ENCODE measurements at regions not wholly inside any gene's neighbourhood (a gene's known extent, or its start where the extent isn't known, plus 50 kb on each side); places are given as distances from the start of the nearest gene placed in this dataset.

DNA sequence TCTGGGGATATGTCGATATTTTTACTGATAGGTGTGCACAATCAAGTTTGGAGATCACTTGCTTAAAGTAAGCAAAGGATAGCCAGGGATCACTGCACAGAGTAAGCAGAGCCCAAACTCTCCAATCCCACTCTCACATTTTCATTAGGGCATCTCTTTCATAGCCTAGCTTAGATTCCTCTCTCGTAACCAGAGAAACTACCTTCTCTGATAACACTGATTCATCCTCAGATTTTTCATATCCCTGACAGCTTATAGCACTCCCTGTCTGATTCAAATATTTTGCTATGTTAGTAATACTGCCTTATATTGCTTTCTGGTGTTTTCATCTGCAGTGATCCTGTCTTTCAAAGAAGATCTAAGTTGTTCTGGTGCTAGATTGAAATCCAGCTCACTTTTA is 123.7 kb downstream of the CBLL2 start:
- TF ChIP-seq POLR2A (IDR thresholded peaks at IDR 0.05), result no peak
- TF ChIP-seq, protein P1, sequence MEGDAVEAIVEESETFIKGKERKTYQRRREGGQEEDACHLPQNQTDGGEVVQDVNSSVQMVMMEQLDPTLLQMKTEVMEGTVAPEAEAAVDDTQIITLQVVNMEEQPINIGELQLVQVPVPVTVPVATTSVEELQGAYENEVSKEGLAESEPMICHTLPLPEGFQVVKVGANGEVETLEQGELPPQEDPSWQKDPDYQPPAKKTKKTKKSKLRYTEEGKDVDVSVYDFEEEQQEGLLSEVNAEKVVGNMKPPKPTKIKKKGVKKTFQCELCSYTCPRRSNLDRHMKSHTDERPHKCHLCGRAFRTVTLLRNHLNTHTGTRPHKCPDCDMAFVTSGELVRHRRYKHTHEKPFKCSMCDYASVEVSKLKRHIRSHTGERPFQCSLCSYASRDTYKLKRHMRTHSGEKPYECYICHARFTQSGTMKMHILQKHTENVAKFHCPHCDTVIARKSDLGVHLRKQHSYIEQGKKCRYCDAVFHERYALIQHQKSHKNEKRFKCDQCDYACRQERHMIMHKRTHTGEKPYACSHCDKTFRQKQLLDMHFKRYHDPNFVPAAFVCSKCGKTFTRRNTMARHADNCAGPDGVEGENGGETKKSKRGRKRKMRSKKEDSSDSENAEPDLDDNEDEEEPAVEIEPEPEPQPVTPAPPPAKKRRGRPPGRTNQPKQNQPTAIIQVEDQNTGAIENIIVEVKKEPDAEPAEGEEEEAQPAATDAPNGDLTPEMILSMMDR (IDR thresholded peaks at IDR 0.05), result no peak
- Histone ChIP-seq H3K4me3 (no peak overlapping the region), H3K27me3 (no peaks in the 10 kb centered on the region), H3K4me1 (no peaks in the 10 kb centered on the region), H3K36me3 (replicated peaks in 1 of 2; ENCODE audit: insufficient read depth in 1 of 2, low read depth in 2 of 2) (no peaks in the 10 kb centered on the region), H3K9me3 (no peaks in the 10 kb centered on the region), H3K27ac (no peak overlapping the region)
- DNase-seq, result no peak
- WGBS, 2 donors, result 78% methylated on average over 2 of the region's 2 CpGs
- no peak for ATAC-seq
- intact Hi-C loops (cut with DNase I), result no loop called here

DNA sequence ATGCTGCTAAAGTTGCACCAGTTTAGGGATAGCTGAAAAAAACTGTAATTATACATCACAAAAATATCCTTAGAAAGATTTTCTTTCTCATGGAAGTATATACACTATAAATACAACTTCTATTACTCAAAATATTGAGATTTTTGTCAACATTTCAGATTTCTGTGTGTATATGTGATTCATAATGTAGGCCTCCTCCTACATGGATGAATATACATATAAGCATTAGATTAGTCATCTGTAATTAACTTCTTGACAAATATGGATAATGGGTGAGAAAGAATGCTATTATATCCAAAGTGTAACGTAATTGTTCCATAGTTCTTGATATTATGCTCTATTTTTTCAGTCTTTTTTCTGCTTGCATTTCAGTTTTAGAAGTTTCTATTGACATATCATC is 124.9 kb downstream of the CBLL2 start:
- TF ChIP-seq, protein P1 (IDR thresholded peaks at IDR 0.05), result no peak
- TF ChIP-seq POLR2A (IDR thresholded peaks at IDR 0.05), result no peak
- H3K27ac ChIP-seq, result no peak overlapping the region
- H3K27me3 ChIP-seq, result no peaks in the 10 kb centered on the region
- 50 to 52% methylated on average over 1 of the region's 1 CpG for WGBS, 2 donors
- H3K9me3 ChIP-seq, result no peaks in the 10 kb centered on the region
- H3K36me3 ChIP-seq (replicated peaks in 1 of 2; ENCODE audit: insufficient read depth in 1 of 2, low read depth in 2 of 2), result no peaks in the 10 kb centered on the region
- intact Hi-C loops (cut with DNase I), result no loop called here
- H3K4me3 ChIP-seq, result no peak overlapping the region
- DNase-seq (no peak), ATAC-seq (no peak)
- no peaks in the 10 kb centered on the region for H3K4me1 ChIP-seq

DNA sequence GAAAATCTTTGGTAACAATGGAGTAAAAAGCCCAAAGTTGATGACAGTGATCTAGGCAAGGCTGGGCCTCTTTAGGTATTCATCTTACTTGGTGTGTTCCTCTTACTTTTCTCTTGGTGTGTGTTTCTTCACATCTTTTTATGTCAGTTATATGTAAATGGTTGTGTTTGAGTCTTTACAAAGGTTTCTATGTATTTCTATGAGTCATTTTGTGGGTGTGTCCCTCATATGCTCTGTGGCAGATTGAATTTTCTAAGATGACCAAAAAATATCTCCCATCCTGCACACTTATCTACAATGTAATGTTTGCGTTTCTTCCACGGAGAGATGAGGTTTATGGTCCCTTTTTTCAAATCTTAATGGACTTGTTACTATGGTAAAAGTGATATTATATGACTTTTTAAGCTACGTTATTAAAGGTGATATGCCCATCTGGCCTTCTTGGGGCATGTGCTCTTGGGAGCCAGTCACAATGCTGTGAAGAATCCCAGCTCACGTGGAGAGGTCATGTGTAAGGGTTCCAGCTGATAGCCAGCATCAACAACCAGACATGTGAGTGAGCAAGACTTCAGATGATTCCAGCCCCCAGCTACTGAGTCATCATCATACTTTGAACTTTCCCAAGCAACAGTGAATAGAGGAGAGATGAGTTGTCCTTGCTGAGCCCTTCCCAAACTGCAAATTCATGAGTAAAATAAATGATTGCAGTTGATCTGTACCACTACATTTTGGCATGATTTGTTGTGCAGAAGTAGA is 126.9 kb downstream of the CBLL2 start:
- intact Hi-C loops (cut with DNase I), result no loop called here
- H3K36me3 ChIP-seq (replicated peaks in 1 of 2; ENCODE audit: insufficient read depth in 1 of 2, low read depth in 2 of 2), result no peaks in the 10 kb centered on the region
- ATAC-seq, result no peak
- no peak overlapping the region for H3K4me3 ChIP-seq
- no peaks in the 10 kb centered on the region for H3K4me1 ChIP-seq
- TF ChIP-seq, protein P1 (IDR thresholded peaks at IDR 0.05), result no peak
- no peak for TF ChIP-seq POLR2A (IDR thresholded peaks at IDR 0.05)
- 53 to 68% methylated on average over 4 of the region's 4 CpGs for WGBS, 2 donors
- H3K9me3 ChIP-seq, result no peaks in the 10 kb centered on the region
- DNase-seq, result no peak
- no peaks in the 10 kb centered on the region for H3K27me3 ChIP-seq
- H3K27ac ChIP-seq, result no peak overlapping the region

DNA sequence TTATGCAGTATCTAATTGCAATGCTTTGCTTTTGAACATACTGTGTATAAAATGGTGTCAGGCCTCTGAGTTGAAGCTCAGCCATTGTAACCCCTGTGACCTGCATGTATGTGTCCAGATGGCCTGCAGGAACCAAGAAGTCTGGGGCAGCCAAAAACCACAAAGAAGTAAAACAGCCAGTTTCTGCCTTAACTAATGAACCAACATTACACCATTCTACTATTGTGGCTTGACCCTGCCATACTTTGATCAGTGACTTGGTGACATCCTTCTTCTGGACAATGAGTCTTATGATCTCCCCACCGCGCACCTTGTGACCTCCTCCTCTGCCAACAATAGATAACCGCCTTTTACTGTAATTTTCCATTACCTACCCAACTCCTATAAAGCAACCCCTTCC is 131.6 kb downstream of the CBLL2 start:
- Histone ChIP-seq H3K4me1 (no peaks in the 10 kb centered on the region), H3K36me3 (replicated peaks in 1 of 2; ENCODE audit: insufficient read depth in 1 of 2, low read depth in 2 of 2) (no peaks in the 10 kb centered on the region), H3K9me3 (no peaks in the 10 kb centered on the region), H3K4me3 (no peak overlapping the region), H3K27ac (no peak overlapping the region), H3K27me3 (no peaks in the 10 kb centered on the region)
- intact Hi-C loops (cut with DNase I), result no loop called here
- no peak for TF ChIP-seq POLR2A (IDR thresholded peaks at IDR 0.05)
- TF ChIP-seq, protein P1 (IDR thresholded peaks at IDR 0.05), result no peak
- no peak for ATAC-seq
- WGBS, 2 donors, result 90 to 100% methylated on average over 2 to 3 of the region's 3 CpGs
- DNase-seq, result no peak

DNA sequence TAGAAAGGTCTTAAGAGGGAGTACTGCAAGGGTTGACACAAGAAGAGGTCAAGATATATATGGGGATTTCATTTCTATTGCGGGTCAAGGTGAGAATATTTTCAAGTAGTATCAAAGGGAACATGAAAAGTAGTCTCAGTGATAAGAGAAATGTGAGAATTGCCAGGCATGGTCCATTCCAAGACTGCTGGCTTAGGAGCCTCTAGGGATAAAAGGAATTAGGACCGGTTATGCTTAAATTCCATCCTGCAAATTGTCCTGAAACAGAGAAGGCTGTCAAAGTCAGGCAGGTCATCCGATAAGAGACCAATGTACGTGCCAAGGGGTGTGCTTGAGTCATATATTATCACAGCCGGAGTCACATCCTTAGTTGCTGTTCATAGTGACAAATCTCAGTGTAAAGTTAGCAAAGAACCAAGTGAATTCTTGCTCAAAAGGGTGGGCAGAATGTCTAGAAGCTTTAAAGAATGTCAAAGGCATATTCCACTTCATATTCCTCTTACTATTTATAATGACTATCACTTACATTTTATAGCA is 133.6 kb downstream of the CBLL2 start:
- no peaks in the 10 kb centered on the region for H3K27me3 ChIP-seq
- intact Hi-C loops (cut with DNase I), result no loop called here
- 68 to 77% methylated on average over 5 of the region's 5 CpGs for WGBS, 2 donors
- ATAC-seq, result no peak
- no peaks in the 10 kb centered on the region for H3K36me3 ChIP-seq (replicated peaks in 1 of 2; ENCODE audit: insufficient read depth in 1 of 2, low read depth in 2 of 2)
- no peaks in the 10 kb centered on the region for H3K9me3 ChIP-seq
- no peak for TF ChIP-seq POLR2A (IDR thresholded peaks at IDR 0.05)
- TF ChIP-seq, protein P1 (IDR thresholded peaks at IDR 0.05), result no peak
- no peak for DNase-seq
- no peak overlapping the region for H3K4me3 ChIP-seq
- H3K27ac ChIP-seq, result no peak overlapping the region
- no peaks in the 10 kb centered on the region for H3K4me1 ChIP-seq

All from body of pancreas (tissue), 4 donors.